HCT116 (cell line): ENCODE measurements at regions not wholly inside any gene's neighbourhood (a gene's known extent, or its start where the extent isn't known, plus 50 kb on each side); places are given as distances from the start of the nearest gene placed in this dataset.

ENCODE experiments used
- ATAC-seq: fragments of 200-7000 bp; cut with Tn5 transposase; 2 replicates; pipeline ENCODE4 v1.9.1; 2020; ENCODE audit warnings: mild to moderate bottlenecking, moderate library complexity
- BruUV-seq: library from RNA; stranded (reverse); fragments of 400-500 nt; replicated peaks from 2 replicates; lab custom pipeline; 2021; lab: Mats Ljungman, UMichigan
- CTCF ChIA-PET: fragments of 300-600 bp; sonication (Branson Sonifier 250); formaldehyde crosslinking; loops from one replicate; lab custom pipeline; 2021; ENCODE audit warnings: antibody characterized with exemption; lab: Charles Lee
- POLR2A ChIA-PET: fragments of 300-600, 350-600 bp; sonication (Branson Sonifier 250); formaldehyde crosslinking; loops from one replicate; lab custom pipeline; 2021; ENCODE audit warnings: antibody characterized with exemption; lab: Charles Lee
- RAD21 ChIA-PET, 2 experiments: fragments of 300-600 bp; sonication (Branson Sonifier 250); formaldehyde crosslinking; loops; one replicate each; lab custom pipeline; 2023; ENCODE audit warnings: low total read pairs in 2 of 2; ENCODE audit not compliant: uncharacterized antibody in 2 of 2, unreplicated experiment in 2 of 2, low non-redundant PET in 1 of 2; lab: Charles Lee
- DNase-seq: peaks from one replicate; pipeline ENCODE4 v3.0.0-alpha.2; 2010; ENCODE audit warnings: low read depth, low spot score
- H2AFZ ChIP-seq: fragments of 200-600 bp; shearing (Covaris generic), sonication (generic); 2 replicates; pipeline ENCODE4 v1.6.1; 2017; ENCODE audit warnings: low read depth, mixed run types, mixed read lengths, antibody characterized with exemption, low read length; ENCODE audit not compliant: poor library complexity, severe bottlenecking
- H3K27ac ChIP-seq: 2 replicates; pipeline ENCODE4 v1.5.1; 2012; ENCODE audit warnings: low read depth, low read length
- H3K27me3 ChIP-seq: fragments of 200-600 bp; sonication (generic); 2 replicates; pipeline ENCODE4 v1.6.1; 2016; ENCODE audit warnings: mixed run types, low read length, mixed read lengths; ENCODE audit not compliant: insufficient read depth
- H3K36me3 ChIP-seq, 2 experiments: fragments of 200-500 bp in 1 of 2; fragments of 200-600 bp in 1 of 2; sonication (Bioruptor generic) in 1 of 2; sonication (generic) in 1 of 2; 2 replicates each; pipeline versions ENCODE4 v1.5.1 to v1.6.1; 2014 to 2016; ENCODE audit warnings: low read length in 2 of 2, inconsistent platforms in 1 of 2, mixed read lengths in 1 of 2, mixed run types in 1 of 2; ENCODE audit not compliant: insufficient read depth in 2 of 2, control insufficient read depth in 1 of 2
- H3K4me1 ChIP-seq, 2 experiments: fragments of 200-600 bp in 1 of 2; sonication (generic) in 1 of 2; 2 replicates each; pipeline versions ENCODE4 v1.5.1 to v1.6.1; 2012 to 2017; ENCODE audit warnings: low read length in 2 of 2, inconsistent platforms in 1 of 2, mild to moderate bottlenecking in 1 of 2, mixed read lengths in 1 of 2, mixed run types in 1 of 2, moderate library complexity in 1 of 2; ENCODE audit not compliant: insufficient read depth in 2 of 2, control insufficient read depth in 1 of 2
- H3K4me2 ChIP-seq: fragments of 200-600 bp; sonication (generic); 2 replicates; pipeline ENCODE4 v1.6.1; 2017; ENCODE audit warnings: mixed run types, low read length, mixed read lengths
- H3K4me3 ChIP-seq, 2 experiments: fragments of 200-600 bp in 1 of 2; sonication (generic) in 1 of 2; replicated peaks in 1 of 2; 2 replicates each; pipeline ENCODE4 v1.5.1; 2011 to 2016; ENCODE audit warnings: low read length in 2 of 2, control low read depth in 1 of 2, low read depth in 1 of 2, mild to moderate bottlenecking in 1 of 2, mixed read lengths in 1 of 2, mixed run types in 1 of 2
- H3K79me2 ChIP-seq: fragments of 200-600 bp; sonication (generic); 2 replicates; pipeline ENCODE4 v1.6.1; 2017; ENCODE audit warnings: mild to moderate bottlenecking, mixed run types, low read length, moderate library complexity, mixed read lengths; ENCODE audit not compliant: insufficient read depth
- H3K9ac ChIP-seq: fragments of 200-600 bp; sonication (generic); 2 replicates; pipeline ENCODE4 v1.6.1; 2016; ENCODE audit warnings: low read length, mixed read lengths
- H3K9me2 ChIP-seq: fragments of 200-600 bp; sonication (generic), shearing (Covaris generic); 2 replicates; pipeline ENCODE4 v1.6.1; 2017; ENCODE audit warnings: mixed run types, mild to moderate bottlenecking, moderate library complexity; ENCODE audit not compliant: insufficient read depth
- H3K9me3 ChIP-seq, 2 experiments: fragments of 200-500 bp in 1 of 2; fragments of 200-600 bp in 1 of 2; sonication (Bioruptor generic) in 1 of 2; sonication (generic) in 1 of 2; 2 replicates each; pipeline ENCODE4 v1.6.1; 2014 to 2017; ENCODE audit warnings: low read length in 2 of 2, mixed read lengths in 2 of 2, inconsistent platforms in 1 of 2, low read depth in 1 of 2, mild to moderate bottlenecking in 1 of 2, mixed run types in 1 of 2, moderate library complexity in 1 of 2; ENCODE audit not compliant: control insufficient read depth in 1 of 2, insufficient read depth in 1 of 2
- H4K20me1 ChIP-seq: fragments of 200-600 bp; sonication (generic), shearing (Covaris generic); 2 replicates; pipeline ENCODE4 v1.6.1; 2017; ENCODE audit warnings: mixed run types, mild to moderate bottlenecking, moderate library complexity; ENCODE audit not compliant: insufficient read depth
- CTCF ChIP-seq, 3 experiments: fragments of 200-600 bp in 1 of 3; sonication (generic) in 1 of 3; IDR thresholded peaks in 2 of 3; conservative IDR thresholded peaks in 1 of 3; 2 replicates each; pipeline ENCODE4 v1.5.1; 2012 to 2017; ENCODE audit warnings: low read depth in 2 of 3, low read length in 2 of 3, antibody characterized with exemption in 1 of 3, borderline replicate concordance in 1 of 3, control low read depth in 1 of 3, mild to moderate bottlenecking in 1 of 3, mixed read lengths in 1 of 3, mixed run types in 1 of 3, moderate library complexity in 1 of 3; ENCODE audit not compliant: insufficient read depth in 1 of 3
- EZH2 ChIP-seq: fragments of 200-600 bp; sonication (generic); IDR thresholded peaks from 2 replicates; pipeline ENCODE4 v1.6.1; 2017; ENCODE audit warnings: antibody characterized with exemption, mixed run types
- MAX ChIP-seq: IDR thresholded peaks from 2 replicates; pipeline ENCODE4 v1.6.1; 2012
- POLR2AphosphoS5 ChIP-seq: IDR thresholded peaks from 2 replicates; pipeline ENCODE4 v1.6.1; 2011; ENCODE audit warnings: mild to moderate bottlenecking, low read depth, low read length, moderate library complexity
- SIN3A ChIP-seq: IDR thresholded peaks from 2 replicates; pipeline ENCODE4 v1.6.1; 2012; ENCODE audit warnings: low read depth
- YY1 ChIP-seq: IDR thresholded peaks from 2 replicates; pipeline ENCODE4 v1.6.1; 2011; ENCODE audit warnings: low read length, low read depth, moderate library complexity, mild to moderate bottlenecking; ENCODE audit not compliant: insufficient replicate concordance; ENCODE audit errors: extremely low read depth
- ZNF274 ChIP-seq: fragments of 200-500 bp; sonication (Bioruptor generic); IDR thresholded peaks from 2 replicates; pipeline ENCODE4 v1.6.1; 2014; ENCODE audit warnings: mild to moderate bottlenecking, low read depth, low read length, inconsistent platforms
- intact Hi-C: fragments of 100-400 bp; cut with micrococcal nuclease; formaldehyde crosslinking; loops from 2 replicates; pipeline ENCODE4 v1.10.0; 2022

GRCh38 chr5:15256485-15256884 lies 243.5 kb upstream of the FBXL7 start (continued):
- TF ChIP-seq YY1 (no peak), ZNF274 (no peak), POLR2AphosphoS5 (no peak), EZH2 (no peak), CTCF (IDR thresholded peaks at IDR 0.05 in 2 of 3, conservative IDR thresholded peaks at IDR 0.05 in 1 of 3; ENCODE audit: borderline replicate concordance in 1 of 3, insufficient read depth in 1 of 3, low read depth in 2 of 3, low read length in 2 of 3) (no peak), MAX (no peak), SIN3A (no peak)

GRCh38 chr5:15255576-15255975 lies 244.4 kb upstream of the FBXL7 start:
- Histone ChIP-seq H3K4me2 (no peak overlapping the region), H3K9me2 (no peaks in the 10 kb centered on the region), H4K20me1 (no peaks in the 10 kb centered on the region), H3K9ac (no peak overlapping the region), H3K36me3 (no peaks in the 10 kb centered on the region), H3K27me3 (no peaks in the 10 kb centered on the region), H3K9me3 (peaks cover 0 to 11% of the 10 kb centered on the region in 2 experiments; a peak in 2 of 4 replicates), H3K4me1 (no peaks in the 10 kb centered on the region), H3K27ac (no peak overlapping the region), H3K79me2 (no peaks in the 10 kb centered on the region)
- no TSS peak for BruUV-seq
- intact Hi-C loops: no loop called here
- DNase-seq (no peak), ATAC-seq (no peak)
- RAD21 ChIA-PET: no interaction called here
- no peak for TF ChIP-seq MAX
- TF ChIP-seq, all 23 proteins: peak for 0
- H3K4me3 ChIP-seq: no peak overlapping the region
- ChIA-PET POLR2A (no interaction called here), CTCF (no interaction called here)
- no peak overlapping the region for H2AFZ ChIP-seq
